GM12891 (cell line): ENCODE measurements at regions not wholly inside any gene's neighbourhood (a gene's known extent, or its start where the extent isn't known, plus 50 kb on each side); places are given as distances from the start of the nearest gene placed in this dataset.

Experiments
- DNase-seq: peaks from one replicate; pipeline ENCODE4 v3.0.0; 2011; ENCODE audit warnings: low spot score; ENCODE audit not compliant: insufficient read length
- FAIRE-seq: peaks from 2 replicates; lab custom pipeline; 2011; peaks lifted over from hg19 to GRCh38; lab: Jason Lieb, UNC
- PAX5 ChIP-seq: IDR thresholded peaks from 2 replicates; pipeline ENCODE4 v1.6.1; 2011; ENCODE audit warnings: low read length, moderate library complexity, mild to moderate bottlenecking; ENCODE audit not compliant: insufficient read depth, severe bottlenecking
- POLR2A ChIP-seq: IDR thresholded peaks from 2 replicates; pipeline ENCODE4 v1.6.1; 2011; ENCODE audit warnings: low read depth, low read length, control low read depth
- POLR2AphosphoS5 ChIP-seq: IDR thresholded peaks from 2 replicates; pipeline ENCODE4 v1.6.1; 2011; ENCODE audit warnings: low read depth, low read length, control low read depth
- POU2F2 ChIP-seq: IDR thresholded peaks from 2 replicates; pipeline ENCODE4 v1.6.1; 2011; ENCODE audit warnings: low read depth, mild to moderate bottlenecking, control low read depth, low read length, moderate library complexity
- SPI1 ChIP-seq: IDR thresholded peaks from 2 replicates; pipeline ENCODE4 v1.6.1; 2011; ENCODE audit warnings: low read depth, low read length, control low read depth
- TAF1 ChIP-seq: IDR thresholded peaks from 2 replicates; pipeline ENCODE4 v1.6.1; 2011; ENCODE audit warnings: low read depth, low read length, control low read depth

DNA sequence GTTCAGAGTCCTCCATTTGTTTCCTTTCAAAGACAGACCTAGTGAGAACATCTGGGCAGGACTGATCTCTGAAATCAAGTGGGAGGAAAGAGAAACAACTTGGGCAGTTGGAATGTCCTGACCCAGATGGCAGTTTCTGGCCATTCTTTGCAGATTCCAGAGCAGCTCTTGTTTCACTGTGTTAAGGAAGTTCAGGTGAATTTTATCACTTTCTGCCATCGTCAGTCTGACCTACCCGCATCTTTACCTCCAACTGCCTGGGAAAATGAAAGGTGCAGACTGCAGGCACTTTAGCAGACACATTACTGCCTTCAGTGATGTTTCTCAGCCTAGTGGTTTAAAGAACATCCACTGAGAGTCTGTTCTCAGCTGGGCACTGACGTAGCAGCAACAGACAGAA is 216.2 kb downstream of the CEP135 start:
- no peak for FAIRE-seq
- TF ChIP-seq POLR2A (no peak), PAX5 (no peak), POLR2AphosphoS5 (no peak), TAF1 (no peak), POU2F2 (no peak), SPI1 (no peak)
- no peak for DNase-seq

DNA sequence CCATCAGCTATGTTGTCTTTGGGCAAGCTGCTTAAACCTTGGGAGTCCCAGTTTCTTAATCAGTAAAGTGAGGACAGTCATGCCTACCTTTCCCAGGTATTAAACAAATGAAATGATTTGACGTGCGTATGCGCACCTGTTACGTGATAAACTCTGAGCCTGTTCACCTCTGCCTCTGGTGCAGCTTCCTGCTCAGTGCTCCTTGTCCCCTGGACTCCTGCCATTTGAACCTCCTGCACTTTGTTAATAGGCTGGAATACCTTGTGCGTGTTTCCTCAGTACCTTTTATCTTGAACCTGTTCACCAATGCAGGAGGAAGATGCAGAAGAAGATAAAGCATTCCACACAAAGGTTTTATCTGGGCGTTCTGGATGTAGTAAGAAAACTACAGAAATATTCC is 211.9 kb downstream of the CEP135 start:
- TF ChIP-seq POLR2A (no peak), TAF1 (no peak), POU2F2 (no peak), SPI1 (no peak), POLR2AphosphoS5 (no peak), PAX5 (no peak)
- no peak for FAIRE-seq
- DNase-seq = no peak

DNA sequence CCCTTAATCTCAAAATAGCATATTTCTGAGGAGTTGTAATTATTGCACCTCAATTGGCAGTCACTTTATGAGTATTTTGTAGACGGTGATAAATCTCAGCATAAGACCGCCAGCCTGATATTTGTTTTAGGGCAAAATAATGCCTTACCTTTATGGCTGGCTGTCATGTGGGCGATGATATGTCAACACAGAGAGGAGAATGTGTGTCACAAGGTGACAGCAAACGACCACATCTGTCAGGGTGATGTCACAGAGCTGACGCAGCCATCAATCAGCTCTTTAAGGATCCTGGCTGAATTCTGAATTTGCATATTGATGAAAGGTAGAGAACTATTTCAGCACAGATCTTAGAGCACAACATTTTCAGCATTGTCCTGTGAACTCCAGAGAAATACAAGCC is 209.7 kb downstream of the CEP135 start:
- TF ChIP-seq SPI1 = no peak
- TF ChIP-seq TAF1 = no peak
- TF ChIP-seq PAX5 = no peak
- no peak for TF ChIP-seq POU2F2
- no peak for TF ChIP-seq POLR2AphosphoS5
- TF ChIP-seq POLR2A = no peak
- DNase-seq = no peak
- FAIRE-seq = no peak

DNA sequence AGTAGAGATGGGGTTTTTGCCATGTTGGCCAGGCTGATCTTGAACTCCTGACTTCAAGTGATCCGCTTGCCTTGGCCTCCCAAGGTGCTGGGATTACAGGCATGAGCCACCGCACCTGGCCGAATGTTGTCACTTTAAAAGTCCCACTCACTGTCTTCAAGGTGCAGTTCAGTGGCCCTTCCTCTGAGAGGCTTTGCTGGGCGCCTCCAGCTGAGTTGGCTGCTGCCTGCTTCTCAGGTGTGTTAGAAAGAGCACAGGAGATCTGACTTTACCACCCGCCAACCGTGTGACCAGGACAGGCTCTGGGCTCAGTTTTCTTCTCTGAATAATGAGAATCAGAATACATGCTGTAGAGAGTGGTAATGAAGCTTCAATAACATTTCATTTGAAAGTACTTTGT is 207.4 kb downstream of the CEP135 start:
- DNase-seq (no peak), FAIRE-seq (no peak)
- TF ChIP-seq TAF1 (no peak), POLR2AphosphoS5 (no peak), POU2F2 (no peak), POLR2A (no peak), PAX5 (no peak), SPI1 (no peak)

DNA sequence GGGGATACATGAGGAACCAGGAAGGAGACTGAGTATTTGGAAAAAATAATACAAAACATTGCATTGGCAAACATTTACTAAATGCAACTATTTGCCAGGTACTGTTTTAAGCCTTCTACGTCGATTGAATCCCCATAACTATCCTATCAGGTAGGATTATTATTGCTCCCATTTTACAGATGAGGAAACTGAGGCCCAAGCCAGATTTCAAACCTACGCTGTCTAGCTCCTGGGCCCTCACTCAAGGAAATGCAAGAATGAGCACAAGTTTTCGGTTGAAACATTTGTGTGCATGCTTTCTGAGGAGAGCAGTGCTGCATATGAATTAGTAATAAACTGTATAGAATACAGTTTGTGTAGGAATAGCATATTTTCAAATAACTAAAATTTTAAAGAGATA is 206.7 kb downstream of the CEP135 start:
- DNase-seq = no peak
- FAIRE-seq = no peak
- TF ChIP-seq PAX5 (no peak), POLR2AphosphoS5 (no peak), SPI1 (no peak), POU2F2 (no peak), POLR2A (no peak), TAF1 (no peak)

DNA sequence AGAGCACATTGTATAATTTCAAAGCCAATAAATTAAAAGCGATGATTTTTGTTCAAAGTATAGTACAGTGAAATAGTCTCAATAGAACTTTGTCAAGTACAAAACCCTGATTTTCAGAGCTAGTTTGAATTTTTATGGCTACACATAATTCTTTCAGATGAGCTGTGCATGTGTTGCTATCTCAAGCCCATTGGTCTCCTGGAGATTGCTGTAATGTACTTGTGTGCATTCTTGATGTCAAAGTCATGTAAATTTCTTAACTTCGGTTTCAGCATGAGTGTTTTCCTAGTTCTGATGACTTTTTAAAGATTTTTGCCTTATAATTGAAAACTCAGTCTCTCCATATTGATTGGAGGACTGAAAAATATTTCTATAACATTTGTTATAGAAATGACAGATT is 200.8 kb downstream of the CEP135 start:
- DNase-seq = no peak

DNA sequence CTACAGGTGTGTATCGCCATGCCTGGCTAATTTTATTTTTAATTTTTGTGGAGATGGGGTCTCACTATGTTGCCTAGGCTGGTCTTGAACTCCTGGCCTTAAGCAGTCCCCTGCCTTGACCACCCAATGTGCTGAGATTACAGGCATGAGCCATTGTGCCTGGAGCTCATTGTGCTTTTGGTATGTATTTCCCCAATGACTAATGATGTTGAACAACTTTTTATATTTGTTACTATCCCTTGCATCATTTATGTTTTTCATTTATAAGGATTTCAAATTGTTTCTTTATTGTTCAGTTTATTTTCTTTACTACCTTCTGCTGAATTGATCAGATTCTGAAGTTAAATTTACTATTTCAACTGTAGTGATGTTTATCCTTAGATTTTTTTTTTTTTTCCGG is 199.7 kb downstream of the CEP135 start:
- no peak for DNase-seq
- no peak for TF ChIP-seq POU2F2
- FAIRE-seq = no peak

More for the DNA sequence above, 200.8 kb downstream of the CEP135 start:
- FAIRE-seq = no peak
- TF ChIP-seq POLR2AphosphoS5 = no peak
- TF ChIP-seq PAX5 = no peak
- TF ChIP-seq SPI1 = no peak
- TF ChIP-seq POLR2A = no peak
- TF ChIP-seq TAF1 = no peak
- no peak for TF ChIP-seq POU2F2

DNA sequence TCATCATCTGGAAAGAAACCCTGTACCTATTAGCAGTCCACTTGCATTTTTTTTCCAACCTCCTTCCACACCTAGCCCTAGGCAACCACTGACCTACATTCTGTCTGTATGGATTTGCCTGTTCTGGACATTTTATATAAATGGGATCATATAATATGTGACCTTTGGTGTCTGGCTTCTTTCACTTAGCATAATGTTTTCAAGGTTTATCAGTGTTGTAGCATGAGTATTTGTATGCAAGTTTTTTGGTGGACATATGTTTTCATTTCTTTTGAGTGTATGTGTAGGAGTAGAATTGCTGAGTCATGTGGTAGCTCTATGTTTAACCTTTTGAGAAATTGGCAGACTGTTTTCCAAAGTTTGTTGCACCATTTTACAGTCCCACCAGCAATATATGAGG is 198.6 kb downstream of the CEP135 start:
- TF ChIP-seq SPI1 (no peak), PAX5 (no peak), POU2F2 (no peak), TAF1 (no peak), POLR2A (no peak), POLR2AphosphoS5 (no peak)
- DNase-seq = no peak
- FAIRE-seq = no peak

DNA sequence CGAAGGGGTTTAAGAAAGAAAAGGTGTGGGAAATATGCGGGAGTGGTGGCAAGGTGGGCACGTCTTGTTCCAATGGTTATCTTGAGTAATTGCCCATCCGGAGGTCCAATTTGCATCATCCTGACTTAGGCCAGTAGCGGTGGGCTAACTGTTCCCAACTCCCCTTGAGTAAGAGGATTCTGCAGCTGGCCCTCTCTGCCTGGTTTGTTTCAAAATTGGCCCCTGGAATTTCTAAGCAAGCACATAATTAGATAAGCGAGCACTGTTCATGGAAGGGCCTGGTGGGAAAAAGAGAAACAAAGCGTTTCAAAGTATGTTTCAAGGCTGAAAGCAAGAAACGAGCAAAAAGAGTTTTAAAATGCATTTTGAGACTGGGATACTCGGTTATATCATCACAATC is 198.2 kb downstream of the CEP135 start:
- DNase-seq (no peak), FAIRE-seq (no peak)
- TF ChIP-seq POLR2AphosphoS5 (no peak), TAF1 (no peak)

DNA sequence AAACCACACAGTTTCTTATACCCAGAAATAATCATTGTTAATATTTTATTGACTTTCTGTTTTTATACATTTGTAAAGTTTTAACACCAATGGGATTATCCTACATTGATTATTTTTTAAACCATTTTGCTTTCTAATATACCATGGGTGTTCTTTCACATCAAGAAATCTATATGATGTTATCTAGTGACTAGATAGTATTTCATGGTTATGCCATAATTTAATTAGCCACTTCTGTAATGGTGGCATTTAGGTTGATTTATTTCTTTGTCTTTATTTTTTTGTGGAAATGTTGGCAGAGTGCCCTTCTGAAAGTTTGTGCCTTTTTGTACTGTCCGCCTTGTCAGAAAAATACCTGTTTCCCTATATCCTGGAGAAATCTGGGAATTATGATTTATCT is 193.3 kb downstream of the CEP135 start:
- DNase-seq (no peak), FAIRE-seq (no peak)
- TF ChIP-seq PAX5 (no peak), POLR2A (no peak), POLR2AphosphoS5 (no peak), TAF1 (no peak), SPI1 (no peak), POU2F2 (no peak)
